Kidney (tissue), 13 donors: ENCODE measurements at regions not wholly inside any gene's neighbourhood (a gene's known extent, or its start where the extent isn't known, plus 50 kb on each side); places are given as distances from the start of the nearest gene placed in this dataset.

ENCODE experiments used
- DNase-seq, 5 donors: peaks; one replicate each; pipeline ENCODE4 v3.0.0-alpha.2; 2013 to 2020
- FAIRE-seq: peaks from 2 replicates; lab custom pipeline; 2012; peaks lifted over from hg19 to GRCh38; lab: Jason Lieb, UNC
- H3K27ac ChIP-seq, 2 donors: one replicate each; pipeline ENCODE4 v1.7.0; 2013; ENCODE audit warnings: low read depth in 2 of 2, low read length in 2 of 2, inconsistent platforms in 1 of 2
- H3K27me3 ChIP-seq: one replicate; pipeline ENCODE4 v1.7.1; 2013; ENCODE audit warnings: low read length, inconsistent platforms; ENCODE audit not compliant: control insufficient read depth, insufficient read depth
- H3K36me3 ChIP-seq, 3 donors: one replicate each; pipeline versions ENCODE4 v1.7.0 to v1.7.1; 2013; ENCODE audit warnings: low read length in 3 of 3, control low read depth in 1 of 3, inconsistent platforms in 1 of 3; ENCODE audit not compliant: insufficient read depth in 3 of 3, control insufficient read depth in 2 of 3
- H3K4me1 ChIP-seq, 3 donors: one replicate each; pipeline versions ENCODE4 v1.7.0 to v1.7.1; 2013; ENCODE audit warnings: low read length in 3 of 3, inconsistent platforms in 1 of 3, low read depth in 1 of 3; ENCODE audit not compliant: control insufficient read depth in 2 of 3, insufficient read depth in 2 of 3
- H3K4me3 ChIP-seq, 3 donors: one replicate each; pipeline versions ENCODE4 v1.7.0 to v1.8.1; 2013; ENCODE audit warnings: low read length in 3 of 3, control low read depth in 1 of 3, inconsistent platforms in 1 of 3
- H3K9ac ChIP-seq, 3 donors: one replicate each; pipeline versions ENCODE4 v1.7.0 to v1.7.1; 2013; ENCODE audit warnings: low read length in 3 of 3, control low read depth in 1 of 3, inconsistent platforms in 1 of 3
- H3K9me3 ChIP-seq, 3 donors: one replicate each; pipeline versions ENCODE4 v1.7.0 to v1.7.1; 2013; ENCODE audit warnings: low read length in 3 of 3, control low read depth in 1 of 3, inconsistent platforms in 1 of 3; ENCODE audit not compliant: control insufficient read depth in 2 of 3, insufficient read depth in 1 of 3
- intact Hi-C: fragments of 100-400 bp; cut with DNase I; formaldehyde crosslinking; loops from one replicate; pipeline ENCODE4 v1.11.1; 2022
- TF ChIP-seq, protein P1 (sequence below): IDR thresholded peaks from 3 replicates; pipeline ENCODE4 v1.5.1; 2012; ENCODE audit warnings: mild to moderate bottlenecking, moderate library complexity, borderline replicate concordance; ENCODE audit not compliant: insufficient read depth; ENCODE audit errors: extremely low read depth
- donor health status: control.
- donor health status: control.
- donor health status: control.
- donor health status: control.
- donor health status: control.
- donor health status: DM: yes; HTN: yes; CAD: no.
- donor health status: Normal renal cell carcinoma (clear cell type).

DNA sequence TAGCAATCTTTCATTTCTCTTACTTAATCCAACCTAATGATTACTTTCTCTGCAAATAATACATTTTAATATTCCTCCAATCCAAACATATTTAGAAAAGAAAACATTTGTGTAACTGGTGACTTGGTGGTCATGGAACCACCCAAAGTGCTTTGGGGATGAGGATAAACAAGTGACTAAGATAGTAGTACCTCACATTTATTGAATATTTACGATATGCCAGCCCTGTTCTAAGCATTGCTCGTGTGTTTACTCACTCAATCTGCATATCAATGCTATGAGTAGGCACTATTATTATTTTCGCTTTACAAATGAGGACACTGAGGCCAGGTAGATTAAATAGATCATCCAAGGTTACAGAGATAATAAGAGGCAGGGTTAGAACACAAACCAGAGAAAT, 189.5 kb downstream of the SHOX2 start:
- TF ChIP-seq, protein P1, sequence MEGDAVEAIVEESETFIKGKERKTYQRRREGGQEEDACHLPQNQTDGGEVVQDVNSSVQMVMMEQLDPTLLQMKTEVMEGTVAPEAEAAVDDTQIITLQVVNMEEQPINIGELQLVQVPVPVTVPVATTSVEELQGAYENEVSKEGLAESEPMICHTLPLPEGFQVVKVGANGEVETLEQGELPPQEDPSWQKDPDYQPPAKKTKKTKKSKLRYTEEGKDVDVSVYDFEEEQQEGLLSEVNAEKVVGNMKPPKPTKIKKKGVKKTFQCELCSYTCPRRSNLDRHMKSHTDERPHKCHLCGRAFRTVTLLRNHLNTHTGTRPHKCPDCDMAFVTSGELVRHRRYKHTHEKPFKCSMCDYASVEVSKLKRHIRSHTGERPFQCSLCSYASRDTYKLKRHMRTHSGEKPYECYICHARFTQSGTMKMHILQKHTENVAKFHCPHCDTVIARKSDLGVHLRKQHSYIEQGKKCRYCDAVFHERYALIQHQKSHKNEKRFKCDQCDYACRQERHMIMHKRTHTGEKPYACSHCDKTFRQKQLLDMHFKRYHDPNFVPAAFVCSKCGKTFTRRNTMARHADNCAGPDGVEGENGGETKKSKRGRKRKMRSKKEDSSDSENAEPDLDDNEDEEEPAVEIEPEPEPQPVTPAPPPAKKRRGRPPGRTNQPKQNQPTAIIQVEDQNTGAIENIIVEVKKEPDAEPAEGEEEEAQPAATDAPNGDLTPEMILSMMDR, result no peak
- Histone ChIP-seq H3K4me3 (no peak overlapping the region), H3K27ac (no peak overlapping the region), H3K4me1 (no peaks in the 10 kb centered on the region), H3K36me3 (no peaks in the 10 kb centered on the region), H3K9ac (no peak overlapping the region), H3K27me3 (no peaks in the 10 kb centered on the region), H3K9me3 (no peaks in the 10 kb centered on the region)
- no peak for FAIRE-seq
- intact Hi-C loops, result no loop called here
- no peak for DNase-seq

DNA sequence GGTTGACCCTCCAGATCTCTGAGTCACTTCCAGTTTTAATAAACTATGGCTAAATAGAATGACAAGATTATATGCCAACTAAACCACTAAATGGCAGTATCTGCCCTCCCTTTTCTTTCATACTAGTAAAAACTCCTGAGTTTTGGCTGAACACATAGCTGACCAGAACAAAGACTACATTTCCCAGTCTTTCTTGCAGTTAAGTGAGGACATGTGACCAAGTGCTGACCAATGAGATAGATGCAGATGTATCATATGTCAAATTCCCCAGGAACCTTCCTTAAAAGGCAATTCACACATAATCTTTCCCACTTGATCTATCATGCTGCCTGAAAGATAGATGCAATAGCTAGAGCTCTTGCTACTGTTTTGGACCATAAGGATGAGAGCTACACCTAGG, 191.3 kb downstream of the SHOX2 start:
- Histone ChIP-seq H3K4me3 (no peak overlapping the region), H3K27ac (no peak overlapping the region), H3K9ac (no peak overlapping the region), H3K4me1 (no peaks in the 10 kb centered on the region), H3K9me3 (no peaks in the 10 kb centered on the region), H3K36me3 (no peaks in the 10 kb centered on the region), H3K27me3 (no peaks in the 10 kb centered on the region)
- TF ChIP-seq, protein P1, result no peak
- FAIRE-seq, result no peak
- intact Hi-C loops, result no loop called here
- no peak for DNase-seq

DNA sequence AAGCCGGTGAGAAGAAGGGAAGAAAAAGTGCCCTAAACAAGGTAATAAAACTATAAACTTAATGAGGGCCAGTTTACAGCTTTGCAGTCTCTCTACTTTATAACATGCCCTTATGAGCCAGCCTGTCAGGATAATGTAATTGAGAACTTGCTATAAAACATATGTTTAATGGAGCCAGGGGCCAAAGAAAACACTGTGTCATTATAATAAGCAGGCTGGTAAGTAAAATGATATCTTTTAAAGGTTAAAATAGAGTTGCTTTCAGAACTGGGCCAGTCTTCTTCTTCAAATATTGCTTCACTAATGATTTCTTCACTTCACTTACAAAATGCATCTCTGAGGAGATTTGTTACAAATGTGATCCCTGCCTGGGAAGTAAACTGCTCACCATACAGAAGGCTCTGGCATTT, 192.5 kb downstream of the SHOX2 start:
- Histone ChIP-seq H3K4me3 (no peak overlapping the region), H3K9me3 (no peaks in the 10 kb centered on the region), H3K27me3 (no peaks in the 10 kb centered on the region), H3K36me3 (no peaks in the 10 kb centered on the region), H3K4me1 (no peaks in the 10 kb centered on the region), H3K9ac (no peak overlapping the region), H3K27ac (no peak overlapping the region)
- FAIRE-seq, result no peak
- intact Hi-C loops, result no loop called here
- DNase-seq, result peak in 3 of 5 donors; percentile 10 to 89 (median 80)
- TF ChIP-seq, protein P1, result no peak
